H9 (cell line): ENCODE measurements at regions not wholly inside any gene's neighbourhood (a gene's known extent, or its start where the extent isn't known, plus 50 kb on each side); places are given as distances from the start of the nearest gene placed in this dataset.

Experiments used
- DNase-seq: peaks from one replicate; pipeline ENCODE4 v3.0.0-alpha.2; 2017
- H2AFZ ChIP-seq: one replicate; pipeline ENCODE4 v1.6.1; 2013; ENCODE audit warnings: mild to moderate bottlenecking, low read length, control low read depth, moderate library complexity
- H2AK5ac ChIP-seq: 2 replicates; pipeline ENCODE4 v1.6.1; 2013; ENCODE audit warnings: low read length, control low read depth, mixed read lengths; ENCODE audit not compliant: insufficient read length
- H2BK120ac ChIP-seq: one replicate; pipeline ENCODE4 v1.6.1; 2013; ENCODE audit warnings: low read depth, mild to moderate bottlenecking, low read length, control low read depth, inconsistent platforms; ENCODE audit not compliant: poor library complexity, severe bottlenecking
- H2BK12ac ChIP-seq: 2 replicates; pipeline ENCODE4 v1.6.1; 2013; ENCODE audit warnings: low read length, control low read depth, mixed read lengths, low read depth; ENCODE audit not compliant: insufficient read length
- H2BK15ac ChIP-seq: 2 replicates; pipeline ENCODE4 v1.6.1; 2013; ENCODE audit warnings: low read depth, low read length, control low read depth
- H2BK20ac ChIP-seq: one replicate; pipeline ENCODE4 v1.6.1; 2013; ENCODE audit warnings: low read depth, mild to moderate bottlenecking, low read length, control low read depth, inconsistent platforms; ENCODE audit not compliant: poor library complexity, severe bottlenecking
- H2BK5ac ChIP-seq: 2 replicates; pipeline ENCODE4 v1.6.1; 2013; ENCODE audit warnings: low read length, control low read depth, mixed read lengths; ENCODE audit not compliant: insufficient read length
- H3K14ac ChIP-seq: 2 replicates; pipeline ENCODE4 v1.6.1; 2013; ENCODE audit warnings: low read length, control low read depth; ENCODE audit not compliant: insufficient read depth
- H3K18ac ChIP-seq: 2 replicates; pipeline ENCODE4 v1.6.1; 2013; ENCODE audit warnings: low read depth, mild to moderate bottlenecking, mixed read lengths, low read length, control low read depth; ENCODE audit not compliant: insufficient read length
- H3K23ac ChIP-seq: 2 replicates; pipeline ENCODE4 v1.6.1; 2013; ENCODE audit warnings: low read length, control low read depth, mixed read lengths, low read depth; ENCODE audit not compliant: insufficient read length
- H3K23me2 ChIP-seq: 2 replicates; pipeline ENCODE4 v1.6.1; 2013; ENCODE audit warnings: low read depth, mild to moderate bottlenecking, mixed read lengths, low read length, control low read depth; ENCODE audit not compliant: insufficient read length, poor library complexity, severe bottlenecking
- H3K27ac ChIP-seq: 2 replicates; pipeline ENCODE4 v1.5.1; 2013; ENCODE audit warnings: low read length, control low read depth, mixed read lengths, low read depth; ENCODE audit not compliant: insufficient read length
- H3K27me3 ChIP-seq: 2 replicates; pipeline ENCODE4 v1.6.1; 2013; ENCODE audit warnings: low read length, control low read depth, inconsistent platforms; ENCODE audit not compliant: insufficient read depth
- H3K4ac ChIP-seq: 2 replicates; pipeline ENCODE4 v1.6.1; 2013; ENCODE audit warnings: low read depth, mild to moderate bottlenecking, control low read depth, inconsistent platforms, low read length, moderate library complexity
- H3K4me1 ChIP-seq: 2 replicates; pipeline ENCODE4 v1.6.1; 2013; ENCODE audit warnings: low read length, control low read depth, inconsistent platforms; ENCODE audit not compliant: insufficient read depth
- H3K4me2 ChIP-seq: 2 replicates; pipeline ENCODE4 v1.6.1; 2013; ENCODE audit warnings: low read length, control low read depth, mixed read lengths; ENCODE audit not compliant: insufficient read length, insufficient read depth
- H3K56ac ChIP-seq: 2 replicates; pipeline ENCODE4 v1.6.1; 2013; ENCODE audit warnings: low read depth, mild to moderate bottlenecking, mixed read lengths, low read length, control low read depth; ENCODE audit not compliant: insufficient read length
- H3K79me1 ChIP-seq: 2 replicates; pipeline ENCODE4 v1.6.1; 2013; ENCODE audit warnings: low read depth, mild to moderate bottlenecking, moderate library complexity, low read length, control low read depth, inconsistent platforms; ENCODE audit not compliant: insufficient read depth, poor library complexity, severe bottlenecking
- H3K79me2 ChIP-seq: 2 replicates; pipeline ENCODE4 v1.6.1; 2013; ENCODE audit warnings: low read length, control low read depth, inconsistent platforms; ENCODE audit not compliant: insufficient read depth
- H3K9ac ChIP-seq: 2 replicates; pipeline ENCODE4 v1.6.1; 2013; ENCODE audit warnings: low read length, control low read depth, mixed read lengths; ENCODE audit not compliant: insufficient read length; ENCODE audit errors: extremely low read depth
- H3K9me3 ChIP-seq: one replicate; pipeline ENCODE4 v1.6.1; 2013; ENCODE audit warnings: low read depth, low read length, inconsistent platforms; ENCODE audit not compliant: control insufficient read depth
- H3T11ph ChIP-seq: one replicate; pipeline ENCODE4 v1.6.1; 2013; ENCODE audit warnings: mild to moderate bottlenecking, low read length, control low read depth, inconsistent platforms
- H4K20me1 ChIP-seq: one replicate; pipeline ENCODE4 v1.6.1; 2013; ENCODE audit not compliant: control insufficient read depth, insufficient read length, insufficient read depth
- H4K5ac ChIP-seq: 2 replicates; pipeline ENCODE4 v1.6.1; 2013; ENCODE audit warnings: low read depth, mild to moderate bottlenecking, mixed read lengths, low read length, control low read depth; ENCODE audit not compliant: insufficient read length
- H4K8ac ChIP-seq: replicated peaks from 2 replicates; pipeline ENCODE4 v1.6.1; 2013; ENCODE audit warnings: low read length, control low read depth, mixed read lengths, low read depth; ENCODE audit not compliant: insufficient read length
- H4K91ac ChIP-seq: 2 replicates; pipeline ENCODE4 v1.6.1; 2013; ENCODE audit warnings: low read depth, mild to moderate bottlenecking, moderate library complexity, mixed read lengths, low read length, control low read depth; ENCODE audit not compliant: insufficient read length
- H3K27ac Mint-ChIP-seq, 3 experiments: 2 replicates in 2 of 3; 3 replicates in 1 of 3; pipeline ENCODE4 v1.8.0; 2020 to 2021; ENCODE audit warnings: mixed read lengths in 3 of 3, mild to moderate bottlenecking in 1 of 3, moderate library complexity in 1 of 3
- H3K27me3 Mint-ChIP-seq: 2 replicates; pipeline ENCODE4 v1.8.0; 2021; ENCODE audit warnings: low read depth, mild to moderate bottlenecking, moderate library complexity, mixed read lengths
- H3K36me3 Mint-ChIP-seq, 3 experiments: 2 replicates in 2 of 3; 3 replicates in 1 of 3; pipeline ENCODE4 v1.8.0; 2020 to 2021; ENCODE audit warnings: low read depth in 3 of 3, mixed read lengths in 3 of 3; ENCODE audit not compliant: insufficient read depth in 1 of 3
- H3K4me1 Mint-ChIP-seq, 2 experiments: 2 replicates each; pipeline ENCODE4 v1.8.0; 2020; ENCODE audit warnings: mixed read lengths in 2 of 2
- H3K4me3 Mint-ChIP-seq, 2 experiments: 2 replicates in 1 of 2; 3 replicates in 1 of 2; pipeline ENCODE4 v1.8.0; 2020 to 2021; ENCODE audit warnings: mild to moderate bottlenecking in 2 of 2, mixed read lengths in 2 of 2, moderate library complexity in 1 of 2
- H3K9me3 Mint-ChIP-seq, 2 experiments: 2 replicates in 1 of 2; 3 replicates in 1 of 2; pipeline ENCODE4 v1.8.0; 2020; ENCODE audit warnings: mild to moderate bottlenecking in 2 of 2, mixed read lengths in 2 of 2, moderate library complexity in 1 of 2
- CTCF ChIP-seq: fragments of 200-600 bp; sonication (generic); conservative IDR thresholded peaks from 3 replicates; pipeline ENCODE4 v1.8.0; 2021; ENCODE audit warnings: antibody characterized with exemption, mild to moderate bottlenecking
- WGBS: extraction: QIAGEN DNeasy Blood & Tissue Kit; methylation state at CpG from one replicate; pipeline ENCODE4 v1.1.7; 2013; ENCODE audit warnings: missing lambda C conversion rate, low lambda C conversion rate, mixed read lengths; ENCODE audit not compliant: insufficient read length; ENCODE audit errors: extremely low coverage; 5-methylcytosine and 5-hydroxymethylcytosine counted together

- no peak overlapping the region for H2AFZ ChIP-seq
- no peaks in the 10 kb centered on the region for H3K4me1 Mint-ChIP-seq
- H3K27me3 ChIP-seq: no peaks in the 10 kb centered on the region
- WGBS: no CpG with 5 or more reads among the region's 2 CpGs
- H3K4me2 ChIP-seq: no peak overlapping the region
- no peak overlapping the region for H4K8ac ChIP-seq
- no peak for TF ChIP-seq CTCF
- H3K4me3 Mint-ChIP-seq: no peak overlapping the region
- H3K23ac ChIP-seq: no peak overlapping the region
- no peak overlapping the region for H2BK120ac ChIP-seq
- no peak overlapping the region for H4K5ac ChIP-seq
- no peak overlapping the region for H3K27ac Mint-ChIP-seq
- no peak overlapping the region for H2BK20ac ChIP-seq
- H3K36me3 Mint-ChIP-seq: no peaks in the 10 kb centered on the region; a peak in 1 of 7 replicates
- peaks cover 2% of the 10 kb centered on the region; the same call in 1 of the 2 replicates for H3K27me3 Mint-ChIP-seq
- no peak overlapping the region for H3K14ac ChIP-seq
- H3K23me2 ChIP-seq: no peaks in the 10 kb centered on the region
- no peak overlapping the region for H4K91ac ChIP-seq
- H3K79me1 ChIP-seq: no peaks in the 10 kb centered on the region
- H3T11ph ChIP-seq: no peak overlapping the region
- no peak overlapping the region for H3K18ac ChIP-seq
- H2BK15ac ChIP-seq: no peak overlapping the region
- no peak overlapping the region for H3K4ac ChIP-seq
- no peak overlapping the region for H2AK5ac ChIP-seq
- H3K79me2 ChIP-seq: no peaks in the 10 kb centered on the region
- no peak for DNase-seq
- H3K56ac ChIP-seq: no peak overlapping the region
- no peak overlapping the region for H3K27ac ChIP-seq
- H3K9ac ChIP-seq: no peak overlapping the region
- no peaks in the 10 kb centered on the region for H4K20me1 ChIP-seq
- no peak overlapping the region for H2BK12ac ChIP-seq
- H2BK5ac ChIP-seq: no peak overlapping the region
- no peaks in the 10 kb centered on the region for H3K9me3 ChIP-seq
- no peaks in the 10 kb centered on the region; a peak in 1 of 5 replicates for H3K9me3 Mint-ChIP-seq
- H3K4me1 ChIP-seq: no peaks in the 10 kb centered on the region
Measured at GRCh38 chr4:25503779-25504178, 126.7 kb downstream of the ANAPC4 start.
